T1000 (cell line): ENCODE measurements at regions not wholly inside any gene's neighbourhood (a gene's known extent, or its start where the extent isn't known, plus 50 kb on each side); places are given as distances from the start of the nearest gene placed in this dataset.
A peak's percentile ranks its signal among the peaks of the same experiment; 100 is the strongest.
"Not testable (repeated sequence)": the region's sequence is repeated elsewhere in the genome, so short reads cannot be mapped to it uniquely, and the experiment has no call there.

Experiments
- DNase-seq: peaks from one replicate; lab custom pipeline; 2025; ENCODE audit warnings: mixed read lengths; lab: John Stamatoyannopoulos, UW

- DNase-seq = no peak
Observed at GRCh38 chrX:109782994-109783700, 50.1 kb upstream of the ACSL4 start.

GRCh38 chrX:109783701-109784079 lies 50.6 kb upstream of the ACSL4 start:
- no peak for DNase-seq

- DNase-seq = no peak
Observed at GRCh38 chrX:109785053-109785452, 52.0 kb upstream of the ACSL4 start.

GRCh38 chrX:109790511-109790910 lies 57.5 kb upstream of the ACSL4 start:
- not testable (repeated sequence) for DNase-seq

- no peak for DNase-seq
Observed at GRCh38 chrX:109793191-109793590, 60.1 kb upstream of the ACSL4 start.

- no peak for DNase-seq
Observed at GRCh38 chrX:109795682-109796081, 62.6 kb upstream of the ACSL4 start.

- no peak for DNase-seq
Observed at GRCh38 chrX:109797311-109797975, 64.4 kb upstream of the ACSL4 start.

GRCh38 chrX:109812236-109812635 lies 79.2 kb upstream of the ACSL4 start:
- no peak for DNase-seq

GRCh38 chrX:109813236-109813635 lies 80.2 kb upstream of the ACSL4 start:
- DNase-seq = no peak

GRCh38 chrX:109818976-109819375 lies 85.9 kb upstream of the ACSL4 start:
- no peak for DNase-seq

- no peak for DNase-seq
Observed at GRCh38 chrX:109822861-109823260, 89.8 kb upstream of the ACSL4 start.

GRCh38 chrX:109826954-109827708 lies 94.1 kb upstream of the ACSL4 start:
- DNase-seq = peak; percentile 11

GRCh38 chrX:109827772-109828171 lies 94.7 kb upstream of the ACSL4 start:
- DNase-seq = no peak

GRCh38 chrX:109830157-109830703 lies 97.2 kb upstream of the ACSL4 start:
- DNase-seq = no peak

GRCh38 chrX:109830704-109831206 lies 97.7 kb upstream of the ACSL4 start:
- DNase-seq = no peak

GRCh38 chrX:109831326-109831985 lies 98.4 kb upstream of the ACSL4 start:
- no peak for DNase-seq

GRCh38 chrX:109839694-109840567 lies 106.9 kb upstream of the ACSL4 start:
- no peak for DNase-seq

- peak; percentile 3 for DNase-seq
Observed at GRCh38 chrX:109840585-109840984, 107.5 kb upstream of the ACSL4 start.

- no peak for DNase-seq
Observed at GRCh38 chrX:109841257-109841656, 108.2 kb upstream of the ACSL4 start.

- no peak for DNase-seq
Observed at GRCh38 chrX:109841869-109842579, 109.0 kb upstream of the ACSL4 start.
